Left renal cortex interstitium (tissue), 4 donors: ENCODE measurements at regions not wholly inside any gene's neighbourhood (a gene's known extent, or its start where the extent isn't known, plus 50 kb on each side); places are given as distances from the start of the nearest gene placed in this dataset.

Experiments
- DNase-seq, 4 donors: peaks; one replicate each; pipeline ENCODE4 v3.0.0-alpha.2; 2013; ENCODE audit warnings: low read depth in 4 of 4, low spot score in 2 of 4, missing footprints in 1 of 4

- DNase-seq, result no peak
Measured at GRCh38 chr5:6274846-6275543, 103.4 kb downstream of the MED10 start.

GRCh38 chr5:6273749-6274148, 104.6 kb downstream of the MED10 start:
- DNase-seq, result no peak

DNA sequence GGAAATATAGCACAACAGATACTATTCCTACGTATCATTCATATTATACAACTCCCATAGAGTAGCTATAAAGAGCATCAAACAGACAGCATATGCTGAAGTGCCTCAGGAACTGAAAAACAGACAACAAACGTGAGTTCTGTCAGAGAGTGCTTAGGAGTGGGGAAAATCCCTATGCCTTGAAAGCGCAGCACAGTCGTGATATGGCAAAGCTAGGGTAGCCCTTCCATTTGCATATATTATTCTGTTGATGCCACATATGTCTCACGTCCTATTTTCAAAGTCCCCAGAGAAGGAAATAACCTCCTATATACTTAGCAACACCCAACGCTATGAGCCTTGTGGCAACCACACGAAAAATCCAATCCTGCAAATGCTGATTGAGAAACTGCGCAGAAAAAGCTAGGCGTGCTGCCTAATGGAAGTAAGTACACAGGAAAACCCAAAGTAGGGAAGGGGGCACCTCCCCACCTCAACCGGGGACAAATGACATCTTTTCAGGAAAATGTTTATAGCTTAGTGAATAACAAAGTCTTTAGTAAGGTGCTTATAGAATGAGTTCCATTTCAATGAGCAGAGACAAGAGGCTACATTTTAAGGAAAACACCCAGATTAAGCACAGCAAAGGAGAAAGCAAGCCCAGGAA, 105.1 kb downstream of the MED10 start:
- no peak for DNase-seq

- DNase-seq, result no peak
Measured at GRCh38 chr5:6269925-6270324, 108.4 kb downstream of the MED10 start.

- DNase-seq, result no peak
Measured at GRCh38 chr5:6266671-6267197, 111.6 kb downstream of the MED10 start.

DNA sequence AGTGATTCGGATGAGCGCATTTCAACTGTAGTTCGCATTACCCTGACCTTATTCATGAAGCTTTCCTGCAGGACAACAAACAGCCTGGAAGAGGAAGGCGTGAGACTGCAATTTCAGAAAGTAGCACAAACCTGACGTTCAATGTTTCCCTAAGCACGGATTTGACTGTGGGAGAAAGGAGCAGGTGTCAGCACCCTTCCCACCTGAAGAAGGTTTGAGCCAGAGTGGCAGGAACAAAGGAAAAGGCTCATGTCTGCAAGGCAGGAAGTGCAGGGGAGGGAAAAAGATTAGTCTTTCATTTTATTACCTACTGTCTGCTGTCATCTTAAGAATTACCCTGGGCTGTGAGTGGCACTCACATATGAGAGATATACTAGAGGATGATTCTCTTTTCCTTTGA, 114.0 kb downstream of the MED10 start:
- DNase-seq, result no peak

GRCh38 chr5:6262651-6263363, 115.5 kb downstream of the MED10 start:
- no peak for DNase-seq

DNA sequence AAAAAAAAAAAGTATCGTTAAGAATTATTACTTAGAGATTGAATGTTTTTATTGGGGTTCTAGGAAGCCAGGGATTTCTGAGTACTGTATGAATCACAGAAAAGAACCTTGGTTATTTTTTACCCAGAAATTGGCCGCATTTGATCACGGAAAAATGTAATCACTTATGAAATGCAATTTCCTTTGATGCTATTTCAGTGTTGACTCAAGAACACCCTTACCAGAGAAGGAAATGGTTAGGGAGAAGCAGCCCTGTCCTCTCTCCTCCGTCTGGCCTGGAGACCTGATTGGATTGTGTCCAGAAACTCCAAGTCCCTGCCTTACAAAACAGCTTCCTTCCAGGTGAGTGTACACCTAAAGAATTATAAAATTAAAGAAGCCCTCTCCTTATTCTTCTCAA, 116.7 kb downstream of the MED10 start:
- DNase-seq, result no peak

DNA sequence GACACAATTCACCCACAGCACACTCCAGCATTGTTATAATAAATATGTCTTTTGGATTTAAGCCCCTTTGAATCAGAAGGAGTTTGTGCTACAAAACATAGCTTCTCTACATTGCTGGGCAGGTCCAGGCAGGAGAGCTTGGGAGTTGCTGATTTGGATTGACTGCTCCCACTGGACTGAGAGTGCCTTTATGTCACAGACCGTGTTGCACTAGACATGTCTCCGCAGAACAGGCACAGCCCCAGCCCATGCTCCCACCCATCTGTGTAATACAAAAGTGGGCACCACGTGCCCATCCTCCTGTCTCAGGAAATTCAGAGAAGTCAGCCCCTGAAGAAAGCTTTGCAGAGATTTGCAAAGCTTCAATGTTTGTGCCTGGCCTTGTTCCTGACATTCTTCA, 117.1 kb downstream of the MED10 start:
- DNase-seq, result no peak

- DNase-seq, result no peak
Measured at GRCh38 chr5:6260846-6261245, 117.5 kb downstream of the MED10 start.

DNA sequence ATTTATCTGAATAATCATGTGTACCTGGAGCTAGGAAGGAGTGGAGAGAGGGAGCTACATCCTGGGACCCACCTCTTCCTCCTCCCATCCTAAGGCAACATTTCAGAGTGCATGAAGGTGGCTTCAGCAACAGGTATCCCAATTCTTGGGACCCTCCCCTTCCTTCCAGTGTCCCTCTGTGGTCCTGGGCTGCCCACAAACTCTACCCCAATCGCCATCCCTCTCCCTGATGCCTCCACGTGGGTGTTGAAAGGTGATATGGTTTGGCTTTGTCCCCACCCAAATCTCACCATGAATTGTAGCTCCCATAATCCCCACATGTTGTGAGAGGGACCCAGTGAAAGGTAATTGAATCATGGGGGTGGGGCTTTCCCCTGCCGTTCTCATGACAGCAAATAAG, 121.4 kb downstream of the MED10 start:
- no peak for DNase-seq

GRCh38 chr5:6255956-6256355, 122.4 kb downstream of the MED10 start:
- no peak for DNase-seq

DNA sequence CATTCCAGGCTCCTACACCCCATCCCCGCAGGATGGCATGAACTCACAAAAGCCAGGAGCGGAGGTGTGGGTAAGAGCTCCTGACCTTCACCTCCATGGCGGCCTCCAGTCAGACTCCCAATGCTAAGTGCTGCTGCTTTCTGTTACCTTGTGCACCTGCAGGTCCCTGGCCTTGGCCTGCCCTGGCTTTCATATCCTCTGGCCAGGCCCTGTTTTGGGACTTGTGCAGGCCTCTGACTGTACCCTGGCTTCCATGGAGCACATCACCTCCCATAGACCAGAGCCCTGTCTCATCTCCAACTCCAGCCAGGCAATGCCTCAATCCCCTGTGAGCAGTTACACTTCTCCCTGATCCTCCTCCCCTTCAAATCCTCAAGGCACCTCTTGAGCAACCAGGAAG, 124.5 kb downstream of the MED10 start:
- no peak for DNase-seq

DNA sequence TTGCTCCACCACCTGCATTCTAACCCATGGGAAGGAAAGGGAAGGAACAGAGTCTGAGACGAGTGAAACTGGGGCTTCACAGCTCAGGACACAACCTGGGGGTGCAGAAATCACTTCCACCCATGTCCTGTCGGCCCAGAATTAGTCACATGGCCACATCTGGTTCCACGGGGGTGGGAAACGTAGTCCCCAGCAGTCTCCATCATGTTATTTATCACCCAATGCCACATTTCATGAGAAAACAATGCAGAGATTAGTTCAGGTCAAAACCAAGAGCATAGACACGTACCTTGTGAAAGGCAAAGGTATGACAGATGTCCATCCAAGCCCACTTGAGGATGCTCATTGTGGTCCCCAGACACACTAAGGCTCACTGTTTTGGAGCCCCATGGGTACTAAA, 125.1 kb downstream of the MED10 start:
- no peak for DNase-seq

GRCh38 chr5:6252581-6252980, 125.8 kb downstream of the MED10 start:
- no peak for DNase-seq

DNA sequence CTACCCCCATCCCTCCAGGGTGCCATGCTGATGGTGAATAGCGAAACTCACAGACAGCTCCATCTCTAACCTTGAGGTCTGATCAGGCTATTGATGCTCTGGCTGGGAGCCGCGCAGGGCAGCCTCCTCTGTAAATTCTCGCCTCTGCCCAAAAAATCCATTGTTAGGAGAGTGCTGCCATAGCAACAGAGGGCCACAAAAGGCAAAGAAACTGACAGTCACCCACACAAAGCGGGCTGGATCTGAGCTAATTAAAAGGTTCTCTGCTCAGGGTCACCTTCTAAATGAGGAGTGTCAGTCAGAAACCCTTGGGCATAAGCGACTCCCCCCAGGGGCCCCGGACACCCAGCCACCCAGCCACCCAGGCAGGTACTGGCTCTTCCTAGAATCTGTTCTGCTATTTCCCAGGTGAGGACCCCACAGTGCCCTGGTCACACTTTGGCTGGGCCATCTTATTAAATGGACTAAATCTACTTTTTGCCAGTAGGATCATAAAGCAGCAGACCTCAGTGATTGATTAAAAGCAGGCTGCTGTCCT, 126.7 kb downstream of the MED10 start:
- no peak for DNase-seq

- no peak for DNase-seq
Measured at GRCh38 chr5:6250121-6250520, 128.2 kb downstream of the MED10 start.

DNA sequence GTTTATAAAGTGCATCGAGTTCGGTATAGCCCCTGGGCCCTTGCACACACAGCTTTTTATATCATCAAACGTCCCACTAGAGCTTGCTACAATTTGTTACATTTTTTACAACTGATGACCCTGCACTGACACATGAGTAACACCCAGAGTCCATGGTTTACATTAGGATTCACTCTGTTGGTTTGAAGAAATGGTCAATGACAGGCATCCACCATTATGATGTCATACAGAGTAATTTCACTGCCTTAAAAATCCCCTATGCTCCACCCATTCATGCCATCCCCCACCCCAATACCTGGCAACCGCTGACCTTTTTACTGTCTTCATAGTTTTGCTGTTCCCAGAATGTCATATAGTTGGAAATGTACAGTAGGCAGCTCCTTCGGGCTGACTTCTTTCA, 130.2 kb downstream of the MED10 start:
- no peak for DNase-seq

DNA sequence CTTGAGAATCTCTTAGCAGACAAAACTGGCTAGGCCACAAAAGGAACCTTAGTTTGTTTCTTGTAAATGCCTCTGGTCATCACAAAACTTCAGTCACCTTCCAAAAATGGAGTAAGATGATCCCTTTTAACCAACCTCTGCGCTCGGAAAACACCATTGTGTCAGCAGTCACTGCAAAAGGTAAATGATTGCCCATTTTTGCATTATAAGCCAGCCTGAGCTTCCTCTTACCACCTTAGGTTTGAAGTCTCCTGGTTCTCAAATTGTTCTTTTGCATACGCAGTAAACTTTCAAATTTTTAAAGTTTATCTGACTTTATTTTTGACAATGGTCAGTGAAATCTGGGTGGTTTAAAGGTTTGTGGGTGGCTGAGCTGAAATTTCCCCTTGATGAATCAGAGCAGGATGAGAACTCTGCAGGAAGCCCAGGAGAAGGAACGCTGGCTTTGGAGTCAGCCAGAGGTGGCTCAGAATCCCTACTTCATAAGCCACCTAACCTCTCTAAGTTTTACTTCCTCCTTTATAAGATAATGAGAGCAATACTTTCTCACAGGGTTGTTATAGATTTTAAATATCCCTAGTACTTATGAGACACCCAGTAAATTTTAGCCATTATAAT, 131.4 kb downstream of the MED10 start:
- no peak for DNase-seq

DNA sequence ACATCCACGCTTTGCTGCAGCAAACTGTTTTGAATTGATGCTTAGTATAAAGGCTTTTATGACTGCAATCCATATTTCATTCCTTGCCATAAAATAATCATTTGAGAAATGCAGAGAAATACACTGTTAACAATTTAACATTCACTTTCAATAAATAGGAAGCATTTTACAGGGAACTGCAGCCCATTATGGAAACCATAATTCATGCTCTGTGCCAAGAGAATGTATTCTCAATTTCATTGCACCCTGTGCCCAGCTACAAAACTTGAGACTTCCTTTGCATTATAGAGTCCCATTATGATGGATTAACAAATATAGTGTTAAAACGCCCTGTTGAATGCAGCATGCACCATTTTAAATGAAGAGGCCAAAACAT, 134.0 kb downstream of the MED10 start:
- DNase-seq, result no peak

- DNase-seq, result no peak
Measured at GRCh38 chr5:6243706-6244338, 134.5 kb downstream of the MED10 start.
